ENCODE measurements at regions not wholly inside any gene's neighbourhood (a gene's known extent, or its start where the extent isn't known, plus 50 kb on each side); places are given as distances from the start of the nearest gene placed in this dataset.

DNA sequence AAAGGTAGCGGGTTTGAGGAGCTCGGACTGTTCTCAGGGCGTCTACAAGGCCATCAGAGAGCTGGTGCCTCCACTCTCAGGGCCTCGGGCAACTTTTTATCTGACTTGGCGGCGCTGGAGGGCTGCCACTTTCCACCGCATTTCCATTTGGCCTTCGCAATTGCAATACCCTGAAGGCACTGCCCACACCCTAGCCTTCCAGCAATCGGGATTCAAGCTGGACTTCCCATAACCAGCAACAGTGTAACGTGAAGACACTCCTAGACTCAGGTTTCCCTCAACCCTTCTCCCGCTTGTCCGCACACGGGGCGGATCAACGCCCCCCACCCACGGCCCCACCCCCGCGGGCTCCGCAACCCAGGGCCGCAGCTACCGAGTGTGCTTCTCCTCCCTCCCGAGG lies 50.2 kb upstream of the BCOR start:
- no peak overlapping the region for H3K4me3 ChIP-seq (ENCODE audit: low read length)

More for the DNA sequence above, 50.2 kb upstream of the BCOR start:
- no peak for TF ChIP-seq ZNF274 (IDR thresholded peaks at IDR 0.05; ENCODE audit: low read depth, low read length)

All from GM08714 (cell line).